HG02970 (cell line): ENCODE measurements at regions not wholly inside any gene's neighbourhood (a gene's known extent, or its start where the extent isn't known, plus 50 kb on each side); places are given as distances from the start of the nearest gene placed in this dataset.
"Not testable (repeated sequence)": the region's sequence is repeated elsewhere in the genome, so short reads cannot be mapped to it uniquely, and the experiment has no call there.

Experiments
- ATAC-seq: cut with Tn5 transposase; IDR thresholded peaks from one replicate; pipeline ENCODE4 v1.9.1; 2021; ENCODE audit warnings: mild to moderate bottlenecking, moderate library complexity, moderate number of reproducible peaks; ENCODE audit not compliant: unreplicated experiment, low FRiP score

DNA sequence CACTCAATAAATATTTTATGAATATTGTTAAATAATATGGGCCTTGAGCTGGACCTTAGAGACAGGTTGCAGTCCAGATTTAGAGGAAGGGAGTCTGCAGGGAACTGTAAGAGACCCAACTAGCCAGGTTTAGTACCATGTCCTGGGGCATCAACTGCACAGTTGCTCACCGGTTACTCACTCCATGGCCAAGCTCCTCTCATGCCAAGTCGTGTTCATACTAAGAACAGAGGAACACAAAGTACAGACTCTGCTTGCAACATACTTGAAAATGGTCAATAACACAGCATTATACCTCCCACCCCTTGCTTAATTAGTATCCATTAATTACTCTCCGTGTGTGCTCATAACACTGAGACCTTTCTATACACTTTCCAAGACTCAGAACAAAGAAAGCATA is 317.6 kb upstream of the PIK3R1 start:
- no peak for ATAC-seq

DNA sequence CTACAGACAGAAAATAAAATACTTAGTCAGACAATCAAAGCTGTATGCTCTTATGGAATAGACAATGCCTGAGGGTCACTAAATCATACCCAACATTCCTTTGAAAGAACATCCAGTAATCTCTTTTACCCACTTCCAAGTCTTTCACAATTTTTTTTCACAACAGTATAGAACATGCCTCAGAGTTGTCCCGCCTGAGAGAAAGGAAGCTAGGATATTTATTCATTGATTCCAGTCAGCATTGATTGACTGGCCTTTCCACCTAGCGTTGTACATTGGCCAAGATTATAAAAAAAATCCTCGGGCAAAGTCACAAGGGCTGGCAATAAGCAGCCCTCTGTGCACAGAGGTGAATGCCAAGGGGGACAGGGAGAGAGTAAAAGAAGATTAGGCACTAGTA is 318.1 kb upstream of the PIK3R1 start:
- ATAC-seq, result no peak

DNA sequence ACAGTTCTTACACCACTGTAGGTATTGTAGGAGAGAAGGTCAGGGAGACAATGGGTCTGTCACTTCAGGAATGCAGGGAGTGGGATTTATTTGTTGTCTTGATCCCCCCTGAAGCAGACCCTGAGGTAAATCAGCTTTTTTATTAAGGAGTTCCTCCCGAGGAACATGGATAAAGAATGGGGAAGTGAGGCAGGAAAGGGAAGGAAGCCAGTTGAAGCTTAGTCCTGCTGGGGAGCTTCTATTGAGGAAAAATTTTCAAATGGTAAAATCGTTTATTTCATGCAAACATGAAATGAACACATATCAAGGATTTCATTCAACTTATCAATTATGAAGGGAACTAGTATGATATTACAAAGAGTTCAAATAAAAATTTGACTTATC is 318.6 kb upstream of the PIK3R1 start:
- ATAC-seq, result no peak

DNA sequence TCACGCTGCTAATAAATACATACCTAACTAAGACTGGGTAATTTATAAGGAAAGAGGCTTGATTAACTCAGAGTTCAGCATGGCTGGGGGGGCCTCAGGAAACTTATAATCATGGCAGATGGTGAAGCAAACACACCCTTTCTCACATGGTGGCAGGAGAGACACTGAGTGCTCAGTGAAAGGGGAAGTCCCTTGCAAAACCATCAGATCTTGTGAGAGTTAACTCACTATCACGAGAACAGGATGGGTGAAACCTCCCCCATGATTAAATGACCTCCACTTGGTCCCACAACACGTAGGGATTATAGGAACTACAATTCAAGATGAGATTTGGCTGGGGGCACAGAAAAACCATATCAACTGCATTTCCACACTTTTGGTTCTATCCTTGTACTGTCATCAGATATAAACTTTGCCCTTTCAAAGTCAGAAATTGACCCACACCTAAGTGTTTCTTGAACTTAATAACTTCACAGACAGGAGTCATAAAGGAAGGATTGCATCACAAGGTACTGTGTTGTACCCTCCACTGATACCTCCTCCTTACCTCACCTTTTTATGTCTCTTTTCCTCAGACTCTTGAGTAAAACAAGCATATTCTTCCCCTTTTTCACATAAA is 319.1 kb upstream of the PIK3R1 start:
- no peak for ATAC-seq

DNA sequence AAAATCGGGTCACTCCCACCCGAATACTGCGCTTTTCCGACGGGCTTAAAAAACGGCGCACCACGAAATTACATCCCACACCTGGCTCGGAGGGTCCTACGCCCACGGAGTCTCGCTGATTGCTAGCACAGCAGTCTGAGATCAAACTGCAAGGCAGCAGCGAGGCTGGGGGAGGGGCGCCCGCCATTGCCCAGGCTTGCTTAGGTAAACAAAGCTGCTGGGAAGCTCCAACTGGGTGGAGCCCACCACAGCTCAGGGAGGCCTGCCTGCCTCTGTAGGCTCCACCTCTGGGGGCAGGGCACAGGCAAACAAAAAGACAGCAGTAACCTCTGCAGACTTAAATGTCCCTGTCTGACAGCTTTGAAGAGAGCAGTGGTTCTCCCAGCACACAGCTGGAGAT is 325.7 kb upstream of the PIK3R1 start:
- ATAC-seq, result not testable (repeated sequence)

DNA sequence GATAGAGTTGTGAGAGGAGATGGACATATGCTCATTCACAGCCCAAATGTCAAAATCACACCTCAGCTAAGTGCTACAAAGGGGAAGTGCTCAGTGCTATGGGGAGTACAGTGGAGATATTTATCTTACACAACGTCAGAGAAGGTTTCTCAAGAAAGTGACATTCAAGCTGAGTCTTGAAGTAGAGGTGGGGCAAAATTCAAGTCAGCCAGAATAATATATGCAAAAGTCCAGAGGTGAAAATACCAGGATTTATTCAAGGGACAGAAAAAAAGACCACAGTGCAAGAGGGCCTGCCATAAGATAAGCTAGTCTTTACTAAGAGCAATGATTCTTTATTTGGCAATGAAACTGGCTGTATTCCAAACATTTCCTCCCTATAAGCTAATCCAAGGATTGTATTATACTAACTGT is 327.8 kb upstream of the PIK3R1 start:
- no peak for ATAC-seq

DNA sequence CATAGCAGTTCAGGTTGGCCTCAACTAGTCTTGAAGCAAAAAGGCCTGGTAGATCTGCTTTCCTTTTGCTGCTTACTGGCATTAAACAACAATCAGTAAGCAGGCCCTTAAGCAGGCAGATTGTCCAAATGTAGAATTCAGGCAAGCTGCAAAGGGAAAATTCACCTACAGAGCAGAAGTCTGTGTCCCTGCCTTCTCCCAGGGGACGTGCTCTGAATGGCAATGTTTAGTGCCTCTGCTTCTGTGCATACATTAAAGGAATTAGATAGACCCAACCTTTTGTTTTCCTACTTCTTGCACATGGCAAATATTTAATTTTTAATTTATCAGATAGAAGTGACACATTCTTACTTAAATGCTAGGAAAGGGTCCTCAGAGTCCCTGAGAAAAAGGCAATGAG is 328.8 kb upstream of the PIK3R1 start:
- no peak for ATAC-seq

DNA sequence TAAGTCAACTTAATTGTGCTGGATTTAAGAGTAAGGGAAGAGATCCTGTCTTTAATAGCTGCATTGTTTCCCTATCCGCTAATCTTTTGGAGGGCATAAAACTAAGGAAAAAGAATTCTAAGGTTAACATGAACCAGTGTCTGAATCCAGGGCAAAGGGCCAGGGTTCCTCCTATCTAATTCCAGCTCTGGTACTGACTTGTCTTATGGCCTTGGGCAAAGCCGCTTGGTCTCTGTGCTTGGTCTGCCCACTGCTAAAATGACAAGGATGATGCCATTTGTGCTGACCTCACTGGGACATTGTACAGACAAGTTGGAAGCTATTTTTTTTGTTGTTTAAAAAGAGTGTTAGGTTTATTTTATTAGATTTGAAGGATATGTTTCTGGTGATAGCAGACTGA is 334.7 kb upstream of the PIK3R1 start:
- no peak for ATAC-seq

DNA sequence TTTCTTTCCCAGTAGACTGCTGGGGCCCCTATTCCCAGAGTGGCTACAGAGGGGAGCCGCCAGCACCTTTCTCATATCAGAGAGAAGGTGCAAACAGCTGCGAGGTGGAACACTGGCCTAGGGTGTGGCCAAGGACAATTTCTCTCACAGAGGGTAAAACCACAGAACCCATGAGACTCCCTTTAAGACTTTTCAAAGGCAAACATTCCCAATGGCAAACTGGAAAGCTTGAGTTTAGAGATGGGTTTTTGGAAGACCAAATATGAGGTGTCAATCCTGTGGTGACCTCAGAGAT is 335.1 kb upstream of the PIK3R1 start:
- ATAC-seq, result no peak

DNA sequence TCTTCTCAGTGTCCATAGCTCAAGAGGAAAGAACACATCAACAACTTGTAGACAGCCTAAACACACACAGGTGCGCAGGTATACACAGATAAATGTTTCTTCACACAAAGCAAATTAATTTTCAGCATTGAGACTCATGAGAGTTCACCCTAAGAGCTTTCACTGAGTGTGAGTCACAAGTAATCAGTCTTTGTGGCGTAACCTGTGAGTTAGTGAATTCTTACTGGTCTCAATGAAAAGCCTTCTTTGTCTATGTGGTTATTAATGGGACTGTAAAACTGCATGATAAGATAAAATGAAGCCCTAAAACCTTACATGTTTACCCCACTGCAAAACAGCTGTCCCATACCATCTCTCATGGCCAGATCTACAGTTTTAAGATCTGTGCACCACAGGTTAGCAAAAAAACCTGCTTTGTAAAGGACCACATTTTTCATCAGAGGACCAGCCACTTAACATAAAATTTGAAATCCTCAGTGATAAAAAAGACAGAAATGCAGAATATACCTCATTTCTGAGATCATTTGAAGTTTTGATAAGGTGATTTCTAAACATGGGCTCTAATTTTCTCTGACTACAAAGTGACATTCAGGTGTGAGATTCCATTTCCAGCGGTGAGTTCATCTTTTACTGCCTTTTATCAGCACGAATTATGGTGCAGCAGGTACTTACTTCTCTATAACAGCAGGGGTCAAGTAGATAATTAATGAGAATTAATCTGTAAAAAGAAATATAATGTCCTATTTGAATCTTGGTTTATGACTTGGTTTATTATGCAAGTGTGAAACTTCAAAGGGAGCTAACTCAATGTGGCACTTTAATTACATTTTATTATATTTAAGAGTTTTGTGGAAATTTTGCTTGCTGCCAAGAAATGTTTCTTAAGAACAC is 335.7 kb upstream of the PIK3R1 start:
- ATAC-seq, result no peak

DNA sequence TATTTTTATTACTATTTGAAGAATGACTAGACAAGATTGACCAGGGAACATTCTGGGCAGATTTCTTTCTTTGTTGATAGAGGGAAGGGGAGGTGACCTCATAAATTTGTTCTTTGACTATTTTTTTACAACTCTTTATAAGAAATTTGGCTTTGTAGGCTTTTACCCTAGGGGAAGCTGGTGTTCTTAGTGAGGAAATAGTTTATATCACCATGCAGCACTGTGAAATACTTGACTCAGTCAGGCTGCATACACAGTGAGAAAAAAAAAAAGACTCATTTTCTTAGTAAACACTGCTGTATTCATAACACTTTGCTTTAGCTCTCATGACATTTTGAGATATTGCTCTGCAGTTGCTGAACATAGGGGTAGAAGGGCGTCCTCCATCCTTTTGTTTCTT is 336.6 kb upstream of the PIK3R1 start:
- no peak for ATAC-seq

DNA sequence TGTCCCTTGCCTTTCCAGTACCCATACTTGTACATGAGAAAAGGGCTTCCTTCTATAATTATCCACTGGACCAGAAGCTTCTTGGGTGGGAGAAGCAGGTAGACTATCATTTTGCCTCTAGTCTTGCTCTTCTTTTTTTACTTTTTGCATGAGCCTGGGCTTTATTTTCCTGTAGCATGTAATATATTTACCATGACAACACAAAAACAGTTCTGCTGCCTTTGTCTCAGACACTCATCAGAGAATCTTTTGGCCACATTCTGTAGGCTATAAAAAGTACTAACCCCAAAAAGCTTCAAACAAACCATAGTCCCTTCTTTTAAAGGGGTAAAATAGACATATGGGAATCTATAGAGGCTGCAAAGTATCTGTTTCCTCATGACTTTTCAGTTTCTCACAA is 339.2 kb upstream of the PIK3R1 start:
- no peak for ATAC-seq

DNA sequence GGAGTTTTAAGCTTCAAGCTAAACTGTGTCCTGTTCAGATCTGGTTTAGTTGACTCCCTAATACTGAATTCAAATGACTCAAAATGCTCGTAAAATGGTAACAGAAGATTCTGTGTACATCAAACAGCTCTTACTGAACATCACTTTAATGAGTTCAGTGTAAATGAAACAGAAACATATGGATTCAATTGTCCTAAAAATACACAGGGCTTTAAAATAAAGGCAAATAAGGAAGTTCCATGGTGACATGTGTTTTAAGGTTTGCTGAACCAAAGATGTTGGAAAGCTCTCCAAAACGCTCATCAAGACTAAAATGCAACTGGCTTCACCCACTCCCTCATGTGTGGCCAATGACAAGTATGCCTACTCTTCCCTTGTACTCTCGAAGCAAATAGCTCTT is 340.0 kb upstream of the PIK3R1 start:
- ATAC-seq, result no peak

DNA sequence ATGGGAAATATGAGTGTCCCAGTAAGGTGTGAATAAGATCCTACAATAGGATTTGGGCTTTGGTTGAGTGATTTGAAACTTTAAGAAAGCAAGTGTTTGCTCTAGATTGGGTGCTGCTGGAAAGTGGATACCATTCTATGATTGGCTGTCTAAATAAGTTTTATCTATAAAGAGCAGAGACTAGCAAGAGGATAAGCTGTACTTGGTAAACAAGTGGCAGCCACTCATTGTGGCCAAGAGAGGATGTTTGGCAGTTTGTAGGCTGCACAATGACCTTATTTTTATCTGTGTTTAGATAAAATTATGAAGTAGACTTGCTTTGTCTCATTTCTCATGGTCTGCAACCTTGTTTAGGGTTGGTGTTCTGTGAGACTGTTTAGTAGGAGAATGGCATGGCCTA is 341.6 kb upstream of the PIK3R1 start:
- no peak for ATAC-seq

DNA sequence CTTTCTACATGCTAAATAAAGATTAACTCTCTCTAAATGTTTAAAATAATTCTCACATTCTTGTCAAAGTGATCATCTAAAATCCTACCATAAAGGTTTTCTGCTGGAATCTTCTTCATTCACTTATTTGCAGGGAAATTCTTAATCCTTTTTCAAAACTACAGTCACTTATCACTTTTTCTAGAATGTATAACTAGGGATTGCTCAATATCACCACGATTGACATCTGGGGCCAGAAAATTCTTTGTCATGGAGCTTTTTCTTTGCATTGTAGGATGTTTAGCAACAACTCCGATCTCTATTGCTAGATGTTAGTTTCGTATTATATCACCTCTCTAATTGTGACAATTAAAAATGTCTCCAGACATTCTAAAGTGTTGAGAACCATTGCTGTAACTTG is 344.9 kb upstream of the PIK3R1 start:
- ATAC-seq, result no peak

DNA sequence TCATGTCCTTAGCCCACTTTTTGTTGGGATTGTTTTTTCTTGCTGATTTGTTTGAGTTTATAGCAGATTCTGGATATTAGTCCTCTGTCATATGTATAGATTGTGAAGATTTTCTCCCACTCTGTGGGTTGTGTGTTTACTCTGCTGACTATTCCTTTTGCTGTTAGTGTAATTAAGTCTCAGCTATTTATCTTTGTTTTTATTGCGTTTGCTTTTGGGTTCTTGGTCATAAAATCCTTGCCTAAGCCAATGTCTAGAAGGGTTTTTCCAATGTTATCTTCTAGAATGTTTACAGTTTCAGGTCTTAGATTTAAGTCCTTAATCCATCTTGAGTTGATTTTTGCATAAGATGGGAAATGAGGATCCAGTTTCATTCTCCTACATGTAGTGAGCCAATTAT is 351.2 kb upstream of the PIK3R1 start:
- not testable (repeated sequence) for ATAC-seq

DNA sequence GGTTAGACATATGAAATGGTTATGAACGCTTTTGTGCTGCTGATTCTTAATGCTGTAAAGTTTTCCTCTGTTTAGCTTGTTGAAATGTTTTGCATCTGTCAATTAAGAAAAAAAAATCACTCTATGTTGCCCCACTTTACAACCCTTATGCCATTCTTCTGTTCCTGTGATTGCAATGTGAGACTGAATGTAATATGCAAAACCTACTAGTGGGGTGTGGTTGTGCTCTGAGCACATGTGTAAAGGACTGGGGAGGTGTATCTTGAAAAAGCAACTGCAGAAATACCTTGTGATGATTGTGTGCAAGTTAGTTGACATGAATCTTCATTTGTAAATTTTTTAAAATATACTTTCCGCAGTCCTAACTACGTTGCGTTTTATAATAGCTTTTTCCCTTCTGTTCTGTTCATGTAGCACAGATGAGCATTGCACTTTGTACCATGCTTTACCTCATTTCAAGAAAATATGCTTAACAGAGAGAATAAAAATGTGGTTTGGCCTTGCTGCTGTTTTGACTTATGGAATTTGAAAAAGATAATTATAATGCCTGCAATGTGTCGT is 357.0 kb upstream of the PIK3R1 start:
- no peak for ATAC-seq

DNA sequence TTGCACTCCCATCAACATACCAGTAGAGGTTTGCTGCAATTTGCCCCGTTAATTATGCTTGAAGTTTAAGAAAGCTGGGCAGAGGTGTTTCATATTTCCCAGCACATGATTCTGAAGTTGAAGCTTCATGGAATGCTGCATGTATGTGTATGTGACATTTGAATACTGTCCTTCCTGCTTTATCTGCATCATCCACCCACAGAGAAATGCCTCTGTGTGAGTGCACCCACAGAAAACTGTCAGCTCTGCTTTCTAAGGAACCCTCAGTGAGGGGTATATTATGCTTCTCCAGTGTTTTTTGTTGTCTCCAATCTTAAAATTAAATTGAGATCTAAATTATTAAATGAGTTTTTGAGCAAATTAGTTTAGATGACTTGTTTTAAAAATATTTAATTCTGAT is 358.1 kb upstream of the PIK3R1 start:
- ATAC-seq, result no peak

DNA sequence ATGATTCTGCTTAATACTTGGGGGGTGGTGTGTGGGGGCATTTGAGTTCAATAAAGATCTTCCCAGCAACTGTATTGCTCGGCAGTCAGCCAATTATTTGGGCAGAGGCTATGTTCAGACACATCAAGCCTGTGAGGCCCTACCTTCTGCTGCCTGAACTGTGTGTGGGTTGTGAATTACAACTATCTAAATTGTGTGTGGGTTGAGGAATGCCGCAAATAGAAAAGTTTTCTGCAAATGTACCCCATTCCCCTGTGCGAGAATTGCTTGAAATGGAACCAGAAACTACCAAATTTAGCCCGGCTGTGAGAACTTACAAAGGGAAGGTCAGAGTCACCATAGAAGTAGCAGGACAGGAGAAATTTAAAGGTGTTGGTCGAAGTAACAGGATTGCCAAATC is 360.0 kb upstream of the PIK3R1 start:
- ATAC-seq, result no peak

DNA sequence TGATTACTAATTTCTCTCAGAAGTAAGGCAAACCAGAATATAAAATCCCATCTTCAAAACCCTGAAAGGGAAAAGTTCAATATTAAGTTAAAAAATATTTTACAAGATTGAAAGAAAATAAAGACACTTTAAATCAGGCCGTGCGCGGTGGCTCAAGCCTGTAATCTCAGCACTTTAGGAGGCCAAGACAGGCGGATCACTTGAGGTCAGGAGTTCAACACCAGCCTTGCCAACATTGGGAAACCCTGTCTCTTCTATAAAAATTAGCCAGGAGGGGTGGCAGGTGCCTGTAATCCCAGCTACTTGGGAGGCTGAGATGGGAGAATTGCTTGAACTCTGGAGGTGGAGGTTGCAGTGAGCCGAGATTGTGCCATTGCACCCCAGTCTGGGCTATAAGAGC is 364.6 kb upstream of the PIK3R1 start:
- not testable (repeated sequence) for ATAC-seq

DNA sequence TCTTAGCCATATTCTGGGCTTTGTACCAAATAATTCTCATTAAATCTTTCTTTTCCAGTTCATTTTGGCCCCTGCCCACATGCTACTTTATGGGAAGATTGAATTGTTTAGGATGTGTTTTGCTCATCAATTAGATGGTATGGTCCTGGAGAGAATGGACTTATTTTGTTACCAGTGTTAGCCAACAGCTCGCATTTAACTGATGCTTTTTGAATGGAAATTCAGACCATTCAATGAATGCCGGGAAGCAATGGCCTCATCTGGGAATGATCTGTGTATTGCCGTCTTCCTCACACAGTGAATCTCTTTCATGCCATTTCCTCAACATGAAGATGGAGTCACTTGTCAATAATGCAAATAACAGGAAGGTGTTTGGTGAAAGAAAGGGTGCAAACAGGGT is 370.6 kb upstream of the PIK3R1 start:
- no peak for ATAC-seq

DNA sequence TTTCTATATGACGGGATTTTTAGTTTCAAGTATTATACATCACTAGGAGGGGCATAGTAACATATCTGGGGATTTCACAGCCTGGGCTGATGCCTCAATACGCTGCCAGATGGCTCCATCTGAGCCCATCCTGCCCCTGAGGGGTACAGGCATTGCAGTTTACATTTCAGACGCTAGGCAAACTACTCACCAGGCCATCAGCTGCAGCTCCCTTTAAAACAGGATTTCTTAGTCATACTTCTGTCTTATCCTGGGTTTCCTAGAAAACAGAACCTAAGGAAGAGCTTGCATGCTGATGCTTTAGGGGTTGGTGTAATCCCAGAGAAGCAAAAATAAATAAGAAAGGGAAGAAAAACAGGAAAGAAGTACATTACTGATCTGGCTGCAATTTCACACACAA is 372.8 kb upstream of the PIK3R1 start:
- ATAC-seq, result no peak
